ENCODE measurements at regions not wholly inside any gene's neighbourhood (a gene's known extent, or its start where the extent isn't known, plus 50 kb on each side); places are given as distances from the start of the nearest gene placed in this dataset.

DNA sequence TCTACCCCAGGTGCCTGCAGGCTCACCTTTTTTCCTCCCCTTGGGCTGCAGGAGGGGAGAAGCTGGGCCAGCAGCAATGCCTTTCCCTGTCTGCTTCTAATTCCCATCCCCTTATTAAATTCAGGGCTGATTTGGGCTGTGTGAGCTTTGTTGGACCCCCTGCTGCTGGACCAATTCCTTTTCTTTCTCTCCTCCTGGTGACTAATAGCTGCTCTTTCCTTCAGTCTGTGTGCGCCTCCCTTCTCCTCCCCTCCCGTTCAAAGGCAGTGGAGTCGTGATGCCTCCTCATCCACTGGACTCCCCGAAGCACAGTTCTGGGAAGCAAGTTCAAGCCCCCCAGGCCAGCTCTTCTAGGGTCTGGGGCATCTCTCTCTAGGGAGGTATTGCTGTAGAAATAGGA is 567.9 kb upstream of the CADM1 start:
- TF ChIP-seq, protein P1, sequence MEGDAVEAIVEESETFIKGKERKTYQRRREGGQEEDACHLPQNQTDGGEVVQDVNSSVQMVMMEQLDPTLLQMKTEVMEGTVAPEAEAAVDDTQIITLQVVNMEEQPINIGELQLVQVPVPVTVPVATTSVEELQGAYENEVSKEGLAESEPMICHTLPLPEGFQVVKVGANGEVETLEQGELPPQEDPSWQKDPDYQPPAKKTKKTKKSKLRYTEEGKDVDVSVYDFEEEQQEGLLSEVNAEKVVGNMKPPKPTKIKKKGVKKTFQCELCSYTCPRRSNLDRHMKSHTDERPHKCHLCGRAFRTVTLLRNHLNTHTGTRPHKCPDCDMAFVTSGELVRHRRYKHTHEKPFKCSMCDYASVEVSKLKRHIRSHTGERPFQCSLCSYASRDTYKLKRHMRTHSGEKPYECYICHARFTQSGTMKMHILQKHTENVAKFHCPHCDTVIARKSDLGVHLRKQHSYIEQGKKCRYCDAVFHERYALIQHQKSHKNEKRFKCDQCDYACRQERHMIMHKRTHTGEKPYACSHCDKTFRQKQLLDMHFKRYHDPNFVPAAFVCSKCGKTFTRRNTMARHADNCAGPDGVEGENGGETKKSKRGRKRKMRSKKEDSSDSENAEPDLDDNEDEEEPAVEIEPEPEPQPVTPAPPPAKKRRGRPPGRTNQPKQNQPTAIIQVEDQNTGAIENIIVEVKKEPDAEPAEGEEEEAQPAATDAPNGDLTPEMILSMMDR (IDR thresholded peaks at IDR 0.05 in 4 of 5, conservative IDR thresholded peaks at IDR 0.05 in 1 of 5) = no peak
- no peak for TF ChIP-seq POLR2A (IDR thresholded peaks at IDR 0.05)

Data from gastrocnemius medialis (tissue), 4 donors.